NCI-H446 treated with DMSO at 0.1 percent for 48 hours (cell line): ENCODE measurements at regions not wholly inside any gene's neighbourhood (a gene's known extent, or its start where the extent isn't known, plus 50 kb on each side); places are given as distances from the start of the nearest gene placed in this dataset.

Source experiments
- DNase-seq: peaks from one replicate; lab custom pipeline; 2025; lab: John Stamatoyannopoulos, UW

DNA sequence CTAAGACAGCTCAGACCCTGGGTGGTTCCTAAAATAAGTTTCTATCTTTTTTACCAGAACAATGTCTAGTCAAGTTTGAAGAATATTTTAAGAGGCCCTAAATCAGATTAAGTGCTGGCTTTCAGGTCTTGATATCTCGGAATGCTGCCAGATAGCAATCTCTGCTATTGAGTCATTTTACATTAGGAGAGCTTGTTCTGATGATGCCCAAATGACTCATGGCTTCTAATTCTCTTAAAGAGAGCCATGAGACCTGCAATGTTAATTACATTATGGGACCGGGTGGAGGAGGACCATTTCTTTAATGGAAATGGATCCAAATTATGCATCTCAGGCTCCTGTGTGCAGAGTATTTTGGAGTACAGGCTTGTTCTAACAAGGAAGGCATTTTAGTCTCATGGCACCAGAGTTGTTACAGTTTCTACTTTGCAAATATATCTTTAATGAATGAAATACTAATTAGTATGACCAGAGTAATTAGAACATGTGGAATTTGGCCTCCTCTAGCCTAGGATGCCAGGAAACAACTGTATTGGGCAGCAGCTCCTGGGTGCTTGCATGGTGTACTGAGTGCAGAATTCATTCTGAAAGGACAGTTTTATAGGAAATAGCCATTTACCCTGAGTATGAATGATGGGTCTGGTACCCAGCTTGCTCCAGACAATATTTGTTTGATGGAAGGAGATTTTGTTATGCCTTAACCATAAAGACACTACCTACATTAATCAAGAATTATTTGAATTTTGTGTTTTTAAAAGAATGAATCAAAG, 94.0 kb upstream of the SULT1C3 start:
- no peak for DNase-seq

DNA sequence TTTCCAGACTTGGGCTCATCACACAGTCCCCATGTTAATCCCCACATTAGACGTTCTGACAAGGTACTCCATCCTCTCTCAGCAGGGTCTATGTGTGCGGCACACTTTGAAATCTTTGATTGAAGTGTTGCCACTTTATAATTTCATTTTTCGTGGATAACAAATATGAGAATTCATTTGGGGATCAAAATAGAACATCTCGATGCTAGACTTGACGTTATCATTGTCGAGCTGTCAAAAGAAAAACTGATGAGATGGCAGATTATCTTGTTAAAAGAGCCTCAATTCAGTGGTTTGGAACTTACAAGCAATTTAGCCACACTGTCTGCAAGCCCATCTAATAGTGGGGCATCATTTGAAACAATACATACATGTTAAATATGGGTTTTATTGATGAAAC, 91.2 kb upstream of the SULT1C3 start:
- no peak for DNase-seq

GRCh38 chr2:108154366-108155061, 85.3 kb upstream of the SULT1C3 start:
- no peak for DNase-seq

- no peak for DNase-seq
Measured at GRCh38 chr2:108161298-108161697, 78.5 kb upstream of the SULT1C3 start.

- no peak for DNase-seq
Measured at GRCh38 chr2:108164318-108164717, 75.5 kb upstream of the SULT1C3 start.

DNA sequence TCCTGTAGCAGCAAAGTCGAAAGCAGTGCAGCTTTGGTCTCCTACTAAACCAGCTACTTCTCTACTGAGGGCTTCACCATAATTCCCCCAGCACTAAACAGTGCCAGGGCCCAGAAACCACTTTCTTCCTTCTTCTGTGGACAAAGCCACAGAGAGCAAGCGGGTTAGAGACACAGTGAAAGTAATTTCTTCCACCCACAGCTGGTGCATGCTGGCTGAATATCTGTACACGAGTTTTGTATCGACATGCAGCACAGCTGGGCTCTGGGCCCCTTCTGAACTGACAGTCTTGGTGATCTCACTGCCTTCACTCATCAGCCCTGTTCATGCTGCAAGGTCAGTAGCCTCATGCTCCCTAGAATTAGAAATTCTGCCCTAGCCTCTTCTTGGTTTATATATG, 74.0 kb upstream of the SULT1C3 start:
- no peak for DNase-seq

DNA sequence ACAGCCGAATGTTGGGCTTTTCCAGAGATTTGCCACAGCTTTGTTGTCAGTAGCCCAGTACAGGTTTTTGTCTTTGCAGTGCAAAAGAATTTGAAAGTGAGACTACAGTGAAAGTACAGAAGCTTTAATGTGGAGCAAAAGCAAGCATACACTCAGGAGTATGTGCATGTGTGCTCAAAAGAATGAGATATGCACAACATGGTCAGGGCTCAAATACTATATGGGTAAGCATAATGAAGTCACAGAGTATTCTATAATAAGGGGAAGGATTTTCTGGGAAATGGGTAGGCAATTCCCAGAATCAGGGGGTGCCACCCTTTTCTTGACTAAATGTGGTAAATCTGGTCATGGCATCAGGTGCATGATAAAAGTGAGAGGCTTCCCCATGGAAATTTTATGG, 72.1 kb upstream of the SULT1C3 start:
- no peak for DNase-seq

DNA sequence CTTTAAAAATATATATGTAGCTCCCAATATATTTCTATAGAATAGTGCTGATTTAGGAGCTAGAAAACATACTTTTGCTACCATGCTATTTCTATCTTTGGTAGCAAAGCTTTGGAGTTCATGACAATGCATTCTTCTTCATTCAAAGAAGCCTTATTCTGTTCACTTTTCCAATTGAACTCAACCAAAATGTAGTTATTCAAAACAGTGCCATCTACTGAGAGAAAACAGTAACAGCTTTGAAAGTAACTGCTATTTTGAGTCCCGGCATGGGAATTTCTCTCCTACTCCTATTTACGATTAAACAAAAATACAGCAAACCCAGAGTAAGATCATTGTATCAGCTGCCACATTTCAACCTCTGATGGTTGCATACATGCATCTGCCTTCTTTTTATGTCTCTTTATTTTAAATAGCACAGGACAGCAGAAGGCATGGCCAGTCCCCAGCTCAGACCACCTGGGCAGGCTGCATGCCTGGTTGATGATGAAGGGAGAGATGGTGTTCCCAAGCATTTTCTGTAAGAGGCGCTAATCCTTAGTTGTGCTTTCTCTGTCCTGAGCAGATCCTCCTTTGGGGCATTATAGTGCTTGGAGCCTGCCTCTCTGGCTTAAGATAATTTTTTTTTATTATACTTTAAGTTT, 69.7 kb upstream of the SULT1C3 start:
- peak; percentile 3 for DNase-seq

- no peak for DNase-seq
Measured at GRCh38 chr2:108171657-108172056, 68.1 kb upstream of the SULT1C3 start.

DNA sequence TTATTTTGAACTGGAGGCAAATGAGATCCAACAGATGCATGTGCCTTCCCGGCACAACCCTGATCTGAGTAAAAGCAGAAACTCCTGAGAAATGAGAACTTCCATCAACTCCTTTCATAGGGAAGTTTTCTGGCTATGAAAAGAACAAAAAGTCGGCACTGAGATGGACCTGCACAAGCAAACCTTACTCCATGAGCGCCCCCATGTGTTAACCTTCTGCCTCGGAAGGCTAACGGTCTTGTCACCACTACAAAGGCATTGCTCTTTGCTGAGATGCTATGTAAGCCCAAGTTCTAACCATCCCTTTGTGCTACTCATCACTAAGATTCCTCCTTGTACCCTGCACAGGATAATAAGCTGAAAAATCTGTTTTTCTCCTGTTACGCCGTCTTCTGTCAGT, 57.3 kb upstream of the SULT1C3 start:
- no peak for DNase-seq

DNA sequence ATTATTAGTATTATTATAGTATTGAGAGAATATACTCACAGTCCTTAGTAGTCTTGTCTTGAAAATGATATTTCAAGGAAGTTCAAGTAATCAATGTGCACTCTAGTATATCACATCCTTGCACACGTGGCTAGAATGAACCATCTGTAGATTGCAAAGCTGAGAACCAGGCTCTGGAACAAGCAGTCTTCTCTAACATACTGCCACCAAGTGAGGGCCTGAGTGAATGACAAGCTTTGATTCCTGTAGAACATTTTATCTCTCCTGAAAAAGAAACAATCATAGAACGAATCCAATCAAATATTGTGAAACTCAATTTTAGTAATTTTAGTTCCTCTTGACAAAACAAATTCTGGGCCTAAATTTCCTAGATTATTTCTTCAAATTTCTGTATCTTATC, 55.3 kb upstream of the SULT1C3 start:
- peak; percentile 15 for DNase-seq

- no peak for DNase-seq
Measured at GRCh38 chr2:108189316-108189715, 50.5 kb upstream of the SULT1C3 start.
